ENCODE measurements at regions not wholly inside any gene's neighbourhood (a gene's known extent, or its start where the extent isn't known, plus 50 kb on each side); places are given as distances from the start of the nearest gene placed in this dataset.

DNA sequence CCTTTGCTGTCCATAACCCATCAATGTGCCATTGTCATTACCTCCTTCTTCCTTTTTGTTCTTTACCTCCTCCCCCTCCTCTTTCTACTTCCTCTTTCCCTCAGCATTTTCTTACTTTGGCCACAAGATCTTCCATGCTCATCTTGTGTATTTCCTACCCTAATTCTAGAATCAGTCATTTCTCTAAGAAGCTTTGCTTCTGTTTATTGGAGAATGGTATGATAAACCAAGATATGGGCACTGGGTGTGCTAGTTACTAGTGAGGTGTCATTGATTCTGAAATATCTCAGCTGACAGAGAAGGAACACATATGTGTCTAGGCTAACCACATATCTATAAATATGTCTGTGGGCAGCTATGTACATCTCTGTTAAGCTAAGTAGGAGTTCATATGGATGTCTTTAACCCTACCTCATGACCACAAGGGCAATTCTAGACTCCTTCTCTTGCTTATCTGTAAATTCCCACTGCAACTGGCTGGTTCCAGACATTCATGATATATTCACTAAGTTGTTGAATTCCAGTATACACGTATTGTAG lies 2051.3 kb upstream of the CDH9 start:
- no peak for DNase-seq

DNA sequence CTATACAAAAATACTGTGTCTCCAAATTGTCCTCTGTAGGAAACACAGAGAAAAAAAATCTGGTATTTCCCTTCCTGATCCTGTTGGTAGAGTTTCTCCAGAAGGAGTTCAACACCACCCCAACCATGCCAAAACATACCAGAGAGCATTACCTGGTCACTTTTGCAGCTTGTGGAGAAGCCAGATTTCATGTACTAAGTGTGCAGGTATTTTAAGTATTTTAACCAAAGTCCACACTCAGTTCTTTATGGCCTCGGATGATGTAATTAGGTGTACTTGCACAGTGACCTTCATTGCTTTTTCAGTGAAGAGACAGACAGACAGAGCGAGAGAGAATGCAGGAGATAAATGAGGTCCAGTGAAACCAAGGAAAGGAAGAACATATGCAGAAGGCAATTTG lies 2046.8 kb upstream of the CDH9 start:
- no peak for DNase-seq

DNA sequence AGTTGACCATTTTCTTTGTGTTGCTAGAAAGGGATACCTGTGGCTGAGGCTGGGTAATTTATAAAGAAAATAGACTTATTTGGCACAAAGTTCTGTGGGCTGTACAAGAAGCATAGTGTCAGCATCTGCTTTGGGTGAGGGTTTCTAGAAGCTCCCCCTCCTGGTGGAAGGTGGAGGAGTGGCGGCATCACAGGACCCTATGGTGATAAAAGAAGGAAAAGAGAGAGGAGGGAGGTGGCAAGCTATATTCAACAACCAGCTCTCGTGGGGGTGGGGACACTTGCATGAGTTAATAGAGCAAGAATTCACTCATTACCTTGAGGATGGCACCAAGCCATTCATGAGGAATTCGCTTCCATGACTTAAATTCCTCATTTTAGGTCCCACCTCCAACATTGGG lies 2041.4 kb upstream of the CDH9 start:
- DNase-seq: no peak

DNA sequence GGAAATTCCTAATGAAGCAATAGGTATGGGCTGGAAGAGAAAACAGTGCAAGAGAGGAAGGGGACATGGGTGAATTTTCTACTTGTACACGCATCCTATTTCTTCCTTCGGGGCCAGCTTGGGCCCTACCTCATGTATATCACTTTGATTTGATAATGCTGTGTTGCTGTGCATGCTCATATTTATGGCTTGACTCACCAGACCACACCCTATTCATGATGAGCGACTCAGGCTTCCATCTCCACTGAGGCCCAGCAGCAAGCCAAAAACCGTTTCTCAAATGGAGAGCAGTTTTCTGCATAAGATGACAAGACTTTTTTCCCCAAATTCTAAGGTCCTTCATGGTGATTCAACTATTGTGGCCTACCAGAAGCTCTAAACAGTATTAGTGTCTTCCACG lies 2039.1 kb upstream of the CDH9 start:
- DNase-seq: no peak

GRCh38 chr5:29069104-29069402 lies 2030.7 kb upstream of the CDH9 start:
- no peak for DNase-seq

- DNase-seq: no peak
These were observed 2023.0 kb upstream of the CDH9 start for GRCh38 chr5:29061381-29061780.

- no peak for DNase-seq
These were observed 2016.3 kb upstream of the CDH9 start for GRCh38 chr5:29054694-29055093.

DNA sequence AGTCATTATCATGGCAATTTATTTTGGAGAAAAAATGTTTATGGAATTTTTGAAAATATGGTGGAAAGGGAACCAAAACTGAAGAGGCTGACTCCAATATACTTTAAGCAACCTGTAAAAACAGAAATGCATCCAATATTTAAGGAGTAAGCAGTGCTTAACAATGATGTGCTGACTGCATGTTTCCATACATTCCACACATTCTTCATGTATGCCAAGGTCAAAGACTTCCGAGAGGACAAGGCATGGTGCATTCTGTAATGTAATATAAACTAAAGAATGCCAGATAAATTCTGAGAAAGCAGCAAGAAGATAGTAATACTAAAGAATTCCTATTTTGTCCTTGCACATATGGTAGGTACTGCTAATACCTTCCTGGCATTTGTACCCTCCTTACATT lies 2015.9 kb upstream of the CDH9 start:
- no peak for DNase-seq

DNA sequence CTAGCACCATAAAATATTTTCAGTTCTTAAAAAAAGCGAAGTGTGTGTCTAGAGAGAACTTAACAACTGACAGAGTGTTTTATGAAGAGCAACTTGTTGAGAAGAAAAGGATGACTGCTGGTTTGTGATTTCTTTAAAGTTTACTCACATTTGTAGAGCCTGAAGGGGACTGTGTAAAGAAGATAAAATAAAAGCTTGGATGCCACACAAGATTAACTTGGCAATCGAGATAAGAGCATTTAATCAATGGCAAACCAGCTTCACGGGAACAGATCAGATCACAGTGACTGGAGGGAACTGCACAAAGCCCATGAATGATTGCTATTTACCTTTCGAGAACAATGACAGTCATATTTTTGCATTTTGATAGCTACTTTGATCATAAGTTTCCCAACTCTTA lies 2013.1 kb upstream of the CDH9 start:
- no peak for DNase-seq

DNA sequence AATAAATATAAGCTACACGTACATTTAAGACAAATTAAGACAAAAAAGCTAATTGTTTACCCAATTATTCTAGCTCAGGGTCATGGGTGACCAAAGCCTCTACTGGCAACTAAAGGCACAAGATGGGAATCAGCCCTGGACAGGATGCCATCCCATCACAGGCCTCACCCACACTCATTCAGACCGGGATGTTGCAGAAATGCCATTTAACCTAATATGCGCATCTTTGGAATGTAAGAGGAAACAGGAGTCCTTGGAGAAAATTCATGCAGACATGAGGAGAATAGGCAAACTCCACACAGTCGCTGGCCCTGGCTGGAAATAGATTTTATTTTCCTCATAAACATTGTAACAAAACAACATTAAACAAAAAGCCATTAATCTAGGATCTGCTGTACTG lies 2003.8 kb upstream of the CDH9 start:
- DNase-seq: no peak

DNA sequence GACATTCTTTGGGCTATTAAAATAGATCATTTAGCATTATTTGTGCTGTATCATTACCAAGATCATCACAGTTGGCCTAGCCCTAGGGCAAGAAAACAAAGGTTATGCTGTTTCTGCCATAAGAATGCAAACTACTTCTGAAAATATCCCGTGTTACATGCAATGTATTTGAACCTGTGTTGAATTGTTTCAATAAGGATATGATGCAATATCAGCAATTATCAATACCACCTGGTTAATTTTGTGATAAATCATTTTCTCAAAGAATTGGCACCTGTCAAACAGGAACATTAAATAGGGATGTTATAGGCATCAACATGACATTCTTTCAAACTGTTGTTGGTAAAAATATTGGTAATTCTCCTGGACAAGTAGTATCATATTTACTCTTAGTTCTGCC lies 2002.0 kb upstream of the CDH9 start:
- no peak for DNase-seq

DNA sequence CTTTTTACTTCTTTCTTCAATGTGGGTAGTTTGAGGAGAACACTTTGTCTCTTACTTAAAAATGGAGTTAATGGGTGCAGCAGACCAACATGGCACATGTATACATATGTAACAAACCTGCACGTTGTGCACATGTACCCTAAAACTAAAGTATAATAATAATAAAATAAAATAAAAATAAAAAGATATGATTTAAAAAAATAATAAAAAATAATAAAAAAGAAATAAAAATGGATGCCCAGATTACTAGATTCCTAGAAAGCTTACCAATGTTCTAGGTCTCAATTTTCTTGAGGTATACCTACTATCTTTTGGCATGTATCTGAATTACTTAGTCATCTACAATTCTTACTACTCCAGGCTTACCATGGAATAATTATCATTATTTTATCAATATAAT lies 2001.6 kb upstream of the CDH9 start:
- no peak for DNase-seq

DNA sequence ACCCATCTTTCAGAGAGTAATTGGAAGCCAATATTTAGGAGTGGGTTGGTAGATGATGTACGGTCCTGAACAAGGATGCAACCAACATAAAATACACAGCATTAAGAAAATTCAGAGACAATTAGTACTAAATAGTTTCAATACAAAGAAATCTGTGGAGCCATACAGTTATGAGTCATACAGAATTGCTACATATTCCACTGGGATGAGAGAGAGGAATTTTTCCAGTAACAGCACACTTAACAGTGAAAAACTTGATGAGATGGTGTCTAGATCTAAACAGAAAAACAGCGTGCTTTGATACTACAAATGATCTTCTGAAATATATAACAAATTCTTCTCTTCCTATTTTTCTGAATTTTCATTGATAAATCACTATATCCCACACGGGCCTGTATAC lies 1999.3 kb upstream of the CDH9 start:
- DNase-seq: no peak

DNA sequence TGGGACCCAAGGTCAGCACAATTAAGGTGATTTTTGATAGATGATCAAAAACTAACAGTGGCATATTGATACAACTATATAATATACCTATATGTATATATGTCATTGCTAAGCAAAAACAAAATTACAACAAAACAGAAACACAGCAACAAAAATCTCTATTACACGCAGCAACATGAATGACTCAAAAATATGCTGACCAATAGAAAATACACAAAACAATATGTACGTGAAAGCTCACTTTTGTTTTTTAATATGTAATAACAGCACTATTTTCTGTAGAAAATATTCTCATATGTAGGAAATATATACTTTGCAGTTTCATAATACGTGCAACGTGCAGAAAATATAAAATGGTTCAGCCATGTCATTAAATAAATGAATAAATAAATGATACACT lies 1985.7 kb upstream of the CDH9 start:
- DNase-seq: no peak

- no peak for DNase-seq
These were observed 1985.2 kb upstream of the CDH9 start for GRCh38 chr5:29023541-29023940.

- no peak for DNase-seq
These were observed 1979.1 kb upstream of the CDH9 start for GRCh38 chr5:29017501-29017900.

- no peak for DNase-seq
These were observed 1977.7 kb upstream of the CDH9 start for GRCh38 chr5:29016067-29016466.

DNA sequence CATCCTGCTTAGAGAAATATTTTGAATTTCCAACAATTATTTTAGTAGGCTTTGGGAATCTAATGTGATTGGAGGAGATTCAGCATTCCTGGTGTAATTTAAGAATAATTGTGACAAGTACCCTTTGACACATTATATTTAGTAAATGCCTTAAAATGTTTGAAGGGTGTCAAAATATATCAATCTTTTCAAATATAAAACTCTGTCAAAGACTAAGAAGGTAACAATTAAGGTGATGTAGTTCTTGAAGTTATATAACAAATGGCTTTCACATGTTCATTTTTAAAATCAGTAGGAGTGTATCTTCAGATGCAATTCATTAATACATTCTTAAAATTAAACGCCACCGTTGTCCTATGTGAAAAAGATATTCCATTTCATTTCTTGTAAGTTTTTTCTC lies 1977.1 kb upstream of the CDH9 start:
- DNase-seq: no peak

- DNase-seq: no peak
These were observed 1967.0 kb upstream of the CDH9 start for GRCh38 chr5:29005386-29005785.

DNA sequence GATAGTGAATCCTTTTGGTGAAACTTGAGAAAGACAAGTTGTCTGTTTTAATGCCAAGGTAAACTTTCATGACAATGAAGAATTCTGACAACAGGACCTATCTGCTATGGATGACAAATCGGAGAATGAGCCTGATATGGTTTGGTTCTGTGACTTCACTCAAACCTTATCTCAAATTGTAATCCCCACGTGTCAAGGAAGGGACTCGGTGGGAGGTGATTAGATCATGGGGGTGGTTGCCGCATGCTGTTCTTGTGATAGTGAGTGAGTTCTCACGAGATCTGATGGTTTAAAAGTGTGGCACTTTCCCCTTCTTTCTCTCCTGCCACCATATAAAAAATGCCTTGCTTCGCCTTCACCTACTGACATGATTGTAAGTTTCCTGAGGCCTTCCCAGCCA lies 1964.1 kb upstream of the CDH9 start:
- DNase-seq: no peak

- no peak for DNase-seq
These were observed 1963.3 kb upstream of the CDH9 start for GRCh38 chr5:29001666-29002065.

DNA sequence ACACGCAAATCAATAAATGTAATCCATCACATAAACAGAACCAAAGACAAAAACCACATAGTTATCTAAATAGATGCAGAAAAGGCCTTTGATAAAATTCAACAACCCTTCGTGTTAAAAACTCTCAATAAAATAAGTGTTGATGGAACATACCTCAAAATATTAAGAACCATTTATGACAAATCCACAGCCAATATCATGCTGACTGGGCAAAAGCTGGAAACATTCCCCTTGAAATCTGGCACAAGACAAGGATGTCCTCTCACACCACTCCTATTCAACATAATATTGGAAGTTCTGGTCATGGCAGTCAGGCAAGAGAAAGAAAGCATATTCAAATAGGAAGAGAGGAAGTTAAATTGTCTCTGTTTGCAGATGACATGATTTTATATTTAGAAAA lies 1946.3 kb upstream of the CDH9 start:
- DNase-seq: no peak

DNA sequence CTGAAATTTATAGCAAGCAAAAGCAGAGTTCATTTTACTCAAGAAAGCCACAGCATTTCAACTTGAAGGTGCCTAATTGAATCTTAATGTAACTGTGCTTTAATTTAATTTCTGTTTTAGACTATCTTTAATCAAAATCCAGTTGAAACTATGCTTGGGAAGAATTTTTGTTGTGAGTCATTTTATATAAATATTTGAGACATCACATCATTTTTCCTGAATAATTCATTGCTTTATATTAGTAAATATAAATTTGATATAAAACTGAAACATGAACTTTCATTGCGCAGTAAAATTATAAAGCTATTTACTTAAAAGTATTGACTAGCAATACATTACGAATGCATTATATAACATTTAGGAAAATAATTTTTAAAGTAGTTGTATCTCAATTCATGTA lies 1937.1 kb upstream of the CDH9 start:
- no peak for DNase-seq

DNA sequence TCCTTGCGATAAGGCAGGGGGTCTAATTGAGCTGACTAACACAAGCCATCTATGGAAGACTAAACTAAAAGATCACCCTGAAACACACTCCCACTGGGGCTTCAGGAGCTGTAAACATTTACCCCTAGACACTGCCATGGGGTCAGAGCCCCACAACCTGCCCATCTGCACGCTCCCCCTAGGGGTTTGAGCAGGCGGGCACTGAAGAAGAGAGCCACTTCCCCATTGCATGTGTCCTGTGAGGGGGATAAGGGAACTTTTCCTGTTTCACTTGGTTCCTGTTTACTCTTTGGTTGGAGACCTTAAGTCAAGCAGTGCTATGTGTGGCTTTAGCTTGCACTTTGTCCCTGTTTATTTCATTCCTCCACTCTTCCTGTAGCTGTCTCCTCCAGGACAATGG lies 1929.5 kb upstream of the CDH9 start:
- DNase-seq: no peak

GRCh38 chr5:28961816-28962215 lies 1923.4 kb upstream of the CDH9 start:
- DNase-seq: no peak
